Transverse colon (tissue), 3 donors: ENCODE measurements at regions not wholly inside any gene's neighbourhood (a gene's known extent, or its start where the extent isn't known, plus 50 kb on each side); places are given as distances from the start of the nearest gene placed in this dataset.

Experiments used
- CTCF ChIP-seq, 5 experiments: fragments of 200-600 bp in 3 of 5; fragments of 450-650 bp in 2 of 5; sonication (generic) in 3 of 5; IDR thresholded peaks; 1 replicate in 2 of 5; 2 replicates in 3 of 5; pipeline ENCODE4 v1.5.1; 2016 to 2017; ENCODE audit warnings: antibody characterized with exemption in 5 of 5, inconsistent platforms in 3 of 5, mild to moderate bottlenecking in 2 of 5, moderate library complexity in 1 of 5
- EP300 ChIP-seq: sonication (generic); formaldehyde crosslinking; IDR thresholded peaks from one replicate; pipeline ENCODE4 v1.6.1; 2017; ENCODE audit warnings: antibody characterized with exemption, low read depth

GRCh38 chr21:32965129-32965680 is 60.5 kb upstream of the OLIG2 start:
- TF ChIP-seq EP300 = no peak
- no peak for TF ChIP-seq CTCF (IDR thresholded peaks at IDR 0.05)
